NCI-H2029 (cell line): ENCODE measurements at regions not wholly inside any gene's neighbourhood (a gene's known extent, or its start where the extent isn't known, plus 50 kb on each side); places are given as distances from the start of the nearest gene placed in this dataset.

Experiments used
- DNase-seq: peaks from one replicate; lab custom pipeline; 2025; lab: John Stamatoyannopoulos, UW

- DNase-seq: no peak
These were observed 114.4 kb upstream of the TCERG1L start for GRCh38 chr10:131425752-131426533.

- DNase-seq: no peak
These were observed 115.0 kb upstream of the TCERG1L start for GRCh38 chr10:131426534-131426898.

- no peak for DNase-seq
These were observed 115.8 kb upstream of the TCERG1L start for GRCh38 chr10:131427281-131427680.

- no peak for DNase-seq
These were observed 116.4 kb upstream of the TCERG1L start for GRCh38 chr10:131427901-131428300.

- DNase-seq: no peak
These were observed 117.6 kb upstream of the TCERG1L start for GRCh38 chr10:131429141-131429540.

GRCh38 chr10:131429942-131430341 lies 118.4 kb upstream of the TCERG1L start:
- no peak for DNase-seq

- no peak for DNase-seq
These were observed 119.3 kb upstream of the TCERG1L start for GRCh38 chr10:131430716-131431412.

GRCh38 chr10:131431533-131431932 lies 120.0 kb upstream of the TCERG1L start:
- DNase-seq: peak; percentile 3

GRCh38 chr10:131431978-131432690 lies 120.6 kb upstream of the TCERG1L start:
- DNase-seq: no peak

GRCh38 chr10:131433568-131433967 lies 122.0 kb upstream of the TCERG1L start:
- no peak for DNase-seq

GRCh38 chr10:131435232-131435631 lies 123.7 kb upstream of the TCERG1L start:
- no peak for DNase-seq

GRCh38 chr10:131435760-131436457 lies 124.4 kb upstream of the TCERG1L start:
- DNase-seq: no peak

- no peak for DNase-seq
These were observed 124.9 kb upstream of the TCERG1L start for GRCh38 chr10:131436458-131436857.

- no peak for DNase-seq
These were observed 126.3 kb upstream of the TCERG1L start for GRCh38 chr10:131437556-131438475.

GRCh38 chr10:131438665-131439064 lies 127.1 kb upstream of the TCERG1L start:
- DNase-seq: no peak

- DNase-seq: no peak
These were observed 128.2 kb upstream of the TCERG1L start for GRCh38 chr10:131439705-131440104.

- no peak for DNase-seq
These were observed 129.2 kb upstream of the TCERG1L start for GRCh38 chr10:131440405-131441360.

GRCh38 chr10:131442271-131442670 lies 130.8 kb upstream of the TCERG1L start:
- DNase-seq: no peak

GRCh38 chr10:131444286-131444685 lies 132.8 kb upstream of the TCERG1L start:
- DNase-seq: no peak

- no peak for DNase-seq
These were observed 133.4 kb upstream of the TCERG1L start for GRCh38 chr10:131444862-131445461.
